ENCODE measurements at regions not wholly inside any gene's neighbourhood (a gene's known extent, or its start where the extent isn't known, plus 50 kb on each side); places are given as distances from the start of the nearest gene placed in this dataset.

DNA sequence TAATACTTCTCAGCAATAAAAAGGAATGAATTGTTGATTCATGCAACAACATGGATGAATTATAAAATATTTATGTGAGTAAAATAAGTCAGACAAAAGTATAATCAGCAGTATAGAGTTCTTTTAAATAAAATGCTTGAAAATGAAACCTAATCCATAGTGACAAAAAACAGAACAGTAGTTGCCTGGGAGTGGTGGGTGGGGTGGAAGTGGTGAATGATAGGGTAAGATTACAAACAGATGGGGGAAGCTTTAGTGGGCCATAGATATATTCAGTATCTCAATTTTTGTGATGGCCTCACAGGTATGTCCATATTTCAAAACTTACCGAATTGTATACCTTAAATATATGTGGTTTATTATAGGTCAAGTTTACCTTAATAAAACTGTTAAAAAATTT, 124.9 kb upstream of the UBL3 start:
- no peak overlapping the region for H4K8ac ChIP-seq (ENCODE audit: low read length)
- no peak overlapping the region for H2BK12ac ChIP-seq (ENCODE audit: low read length in 2 of 2)
- H3K79me1 ChIP-seq (replicated peaks; ENCODE audit: low read length, poor library complexity, severe bottlenecking), result no peaks in the 10 kb centered on the region
- H3K9me3 ChIP-seq (ENCODE audit: control insufficient read depth, low read length), result no peaks in the 10 kb centered on the region
- no peak overlapping the region for H3K18ac ChIP-seq (ENCODE audit: low read depth in 1 of 2, low read length in 2 of 2)
- H3K4me1 ChIP-seq (ENCODE audit: control insufficient read depth, insufficient read depth, low read depth, low read length), result no peaks in the 10 kb centered on the region
- no peaks in the 10 kb centered on the region for H3K27me3 ChIP-seq (ENCODE audit: control insufficient read depth in 1 of 2, insufficient read depth in 1 of 2, low read length in 2 of 2)
- no peak overlapping the region for H3K4ac ChIP-seq (ENCODE audit: low read depth in 1 of 2, low read length in 2 of 2)
- H4K91ac ChIP-seq (ENCODE audit: low read length), result no peak overlapping the region
- H2AFZ ChIP-seq (ENCODE audit: low read depth, low read length), result no peak overlapping the region
- H3K4me2 ChIP-seq (ENCODE audit: low read length, poor library complexity, severe bottlenecking), result no peak overlapping the region
- H3K14ac ChIP-seq (ENCODE audit: low read length in 2 of 2), result no peak overlapping the region
- no peak overlapping the region for H3K9ac ChIP-seq (ENCODE audit: low read length)
- H2AK5ac ChIP-seq (ENCODE audit: low read length, severe bottlenecking), result no peak overlapping the region
- H2BK120ac ChIP-seq (ENCODE audit: low read depth, low read length), result no peak overlapping the region
- WGBS, result no CpG with 5 or more reads among the region's 1 CpG
- DNase-seq, result no peak
- H3K23ac ChIP-seq (ENCODE audit: low read length in 2 of 2), result no peak overlapping the region
- no peak overlapping the region for H2BK15ac ChIP-seq (ENCODE audit: low read depth, poor library complexity, severe bottlenecking)
- H2BK5ac ChIP-seq (ENCODE audit: low read depth, low read length, poor library complexity, severe bottlenecking), result no peak overlapping the region
- no peaks in the 10 kb centered on the region for H3K36me3 ChIP-seq (ENCODE audit: control insufficient read depth in 1 of 2, insufficient read depth in 2 of 2, low read depth in 1 of 2, low read length in 2 of 2)
- no peak overlapping the region for H3K27ac ChIP-seq (ENCODE audit: low read length, poor library complexity, severe bottlenecking)
- no peak overlapping the region for H3K4me3 ChIP-seq (ENCODE audit: insufficient read depth in 1 of 2, low read depth in 1 of 2, low read length in 2 of 2)

- WGBS, result 65% methylated on average over 4 of the region's 5 CpGs
- no peak for DNase-seq
- no peak overlapping the region for H3K18ac ChIP-seq (ENCODE audit: low read depth in 1 of 2, low read length in 2 of 2)
Observed at GRCh38 chr13:29969286-29969685, 118.9 kb upstream of the UBL3 start.

GRCh38 chr13:29964181-29964845, 113.9 kb upstream of the UBL3 start:
- Histone ChIP-seq H3K9ac (ENCODE audit: low read length) (no peak overlapping the region), H4K91ac (ENCODE audit: low read length) (no peak overlapping the region), H3K27ac (ENCODE audit: low read length, poor library complexity, severe bottlenecking) (no peak overlapping the region), H3K4ac (ENCODE audit: low read depth in 1 of 2, low read length in 2 of 2) (no peak overlapping the region), H3K18ac (ENCODE audit: low read depth in 1 of 2, low read length in 2 of 2) (no peak overlapping the region), H3K36me3 (ENCODE audit: control insufficient read depth in 1 of 2, insufficient read depth in 2 of 2, low read depth in 1 of 2, low read length in 2 of 2) (no peaks in the 10 kb centered on the region), H2BK120ac (ENCODE audit: low read depth, low read length) (no peak overlapping the region), H3K79me1 (replicated peaks; ENCODE audit: low read length, poor library complexity, severe bottlenecking) (no peaks in the 10 kb centered on the region), H2AK5ac (ENCODE audit: low read length, severe bottlenecking) (no peak overlapping the region), H3K27me3 (ENCODE audit: control insufficient read depth in 1 of 2, insufficient read depth in 1 of 2, low read length in 2 of 2) (peaks cover 0 to 10% of the 10 kb centered on the region in 2 experiments), H2BK5ac (ENCODE audit: low read depth, low read length, poor library complexity, severe bottlenecking) (no peak overlapping the region), H3K4me2 (ENCODE audit: low read length, poor library complexity, severe bottlenecking) (no peak overlapping the region), H2AFZ (ENCODE audit: low read depth, low read length) (no peak overlapping the region), H3K23ac (ENCODE audit: low read length in 2 of 2) (no peak overlapping the region), H2BK12ac (ENCODE audit: low read length in 2 of 2) (no peak overlapping the region), H2BK15ac (ENCODE audit: low read depth, poor library complexity, severe bottlenecking) (no peak overlapping the region), H3K9me3 (ENCODE audit: control insufficient read depth, low read length) (peaks cover 8% of the 10 kb centered on the region), H3K4me3 (ENCODE audit: insufficient read depth in 1 of 2, low read depth in 1 of 2, low read length in 2 of 2) (no peak overlapping the region), H3K14ac (ENCODE audit: low read length in 2 of 2) (no peak overlapping the region), H3K4me1 (ENCODE audit: control insufficient read depth, insufficient read depth, low read depth, low read length) (peaks cover 1% of the 10 kb centered on the region), H4K8ac (ENCODE audit: low read length) (no peak overlapping the region)
- no peak for DNase-seq
- WGBS, result 88% methylated on average over 8 of the region's 10 CpGs

More at GRCh38 chr13:29969286-29969685, 118.9 kb upstream of the UBL3 start:
- no peak overlapping the region for H4K8ac ChIP-seq (ENCODE audit: low read length)
- peaks cover 8% of the 10 kb centered on the region for H3K9me3 ChIP-seq (ENCODE audit: control insufficient read depth, low read length)
- no peak overlapping the region for H2BK15ac ChIP-seq (ENCODE audit: low read depth, poor library complexity, severe bottlenecking)
- H2AFZ ChIP-seq (ENCODE audit: low read depth, low read length), result no peak overlapping the region
- no peak overlapping the region for H3K27ac ChIP-seq (ENCODE audit: low read length, poor library complexity, severe bottlenecking)
- H3K14ac ChIP-seq (ENCODE audit: low read length in 2 of 2), result no peak overlapping the region
- H3K4me2 ChIP-seq (ENCODE audit: low read length, poor library complexity, severe bottlenecking), result no peak overlapping the region
- H3K4me1 ChIP-seq (ENCODE audit: control insufficient read depth, insufficient read depth, low read depth, low read length), result no peaks in the 10 kb centered on the region
- H2BK12ac ChIP-seq (ENCODE audit: low read length in 2 of 2), result no peak overlapping the region
- no peaks in the 10 kb centered on the region for H3K36me3 ChIP-seq (ENCODE audit: control insufficient read depth in 1 of 2, insufficient read depth in 2 of 2, low read depth in 1 of 2, low read length in 2 of 2)
- no peak overlapping the region for H3K23ac ChIP-seq (ENCODE audit: low read length in 2 of 2)
- no peak overlapping the region for H3K4ac ChIP-seq (ENCODE audit: low read depth in 1 of 2, low read length in 2 of 2)
- peaks cover 0 to 3% of the 10 kb centered on the region in 2 experiments for H3K27me3 ChIP-seq (ENCODE audit: control insufficient read depth in 1 of 2, insufficient read depth in 1 of 2, low read length in 2 of 2)
- no peak overlapping the region for H4K91ac ChIP-seq (ENCODE audit: low read length)
- H3K79me1 ChIP-seq (replicated peaks; ENCODE audit: low read length, poor library complexity, severe bottlenecking), result no peaks in the 10 kb centered on the region
- H2BK5ac ChIP-seq (ENCODE audit: low read depth, low read length, poor library complexity, severe bottlenecking), result no peak overlapping the region
- no peak overlapping the region for H3K4me3 ChIP-seq (ENCODE audit: insufficient read depth in 1 of 2, low read depth in 1 of 2, low read length in 2 of 2)
- no peak overlapping the region for H2BK120ac ChIP-seq (ENCODE audit: low read depth, low read length)
- H2AK5ac ChIP-seq (ENCODE audit: low read length, severe bottlenecking), result no peak overlapping the region
- no peak overlapping the region for H3K9ac ChIP-seq (ENCODE audit: low read length)

- no peak overlapping the region for H3K4ac ChIP-seq (ENCODE audit: low read depth in 1 of 2, low read length in 2 of 2)
- H2BK12ac ChIP-seq (ENCODE audit: low read length in 2 of 2), result no peak overlapping the region
- no peak for DNase-seq
- H3K14ac ChIP-seq (ENCODE audit: low read length in 2 of 2), result no peak overlapping the region
- H3K4me1 ChIP-seq (ENCODE audit: control insufficient read depth, insufficient read depth, low read depth, low read length), result peaks cover 1% of the 10 kb centered on the region
- H3K4me2 ChIP-seq (ENCODE audit: low read length, poor library complexity, severe bottlenecking), result no peak overlapping the region
- H2BK120ac ChIP-seq (ENCODE audit: low read depth, low read length), result no peak overlapping the region
- H4K8ac ChIP-seq (ENCODE audit: low read length), result no peak overlapping the region
- peaks cover 6 to 19% of the 10 kb centered on the region in 2 experiments for H3K27me3 ChIP-seq (ENCODE audit: control insufficient read depth in 1 of 2, insufficient read depth in 1 of 2, low read length in 2 of 2)
- no peak overlapping the region for H2BK5ac ChIP-seq (ENCODE audit: low read depth, low read length, poor library complexity, severe bottlenecking)
- H3K79me1 ChIP-seq (replicated peaks; ENCODE audit: low read length, poor library complexity, severe bottlenecking), result no peaks in the 10 kb centered on the region
- no peak overlapping the region for H2BK15ac ChIP-seq (ENCODE audit: low read depth, poor library complexity, severe bottlenecking)
- H3K18ac ChIP-seq (ENCODE audit: low read depth in 1 of 2, low read length in 2 of 2), result no peak overlapping the region
- no peaks in the 10 kb centered on the region for H3K36me3 ChIP-seq (ENCODE audit: control insufficient read depth in 1 of 2, insufficient read depth in 2 of 2, low read depth in 1 of 2, low read length in 2 of 2)
- WGBS, result 85% methylated on average over 1 of the region's 3 CpGs
- H3K9me3 ChIP-seq (ENCODE audit: control insufficient read depth, low read length), result peaks cover 8% of the 10 kb centered on the region
- H2AK5ac ChIP-seq (ENCODE audit: low read length, severe bottlenecking), result no peak overlapping the region
- no peak overlapping the region for H3K4me3 ChIP-seq (ENCODE audit: insufficient read depth in 1 of 2, low read depth in 1 of 2, low read length in 2 of 2)
- H4K91ac ChIP-seq (ENCODE audit: low read length), result no peak overlapping the region
- H2AFZ ChIP-seq (ENCODE audit: low read depth, low read length), result no peak overlapping the region
- H3K23ac ChIP-seq (ENCODE audit: low read length in 2 of 2), result no peak overlapping the region
- no peak overlapping the region for H3K9ac ChIP-seq (ENCODE audit: low read length)
- no peak overlapping the region for H3K27ac ChIP-seq (ENCODE audit: low read length, poor library complexity, severe bottlenecking)
Observed at GRCh38 chr13:29963089-29963488, 112.7 kb upstream of the UBL3 start.

All from mesenchymal stem cell (in vitro differentiated cells and primary cell).